SK-N-SH treated with all-trans-retinoic acid at 6 μM for 48 hours (cell line): ENCODE measurements at regions not wholly inside any gene's neighbourhood (a gene's known extent, or its start where the extent isn't known, plus 50 kb on each side); places are given as distances from the start of the nearest gene placed in this dataset.

Experiments
- TCF4 ChIP-seq: fragments of 250-450 bp; sonication (Bioruptor Pico); IDR thresholded peaks from 2 replicates; pipeline ENCODE4 v1.8.0; 2021; ENCODE audit warnings: mild to moderate bottlenecking, moderate library complexity, borderline replicate concordance
- ZC3H10 ChIP-seq: fragments of 250-450 bp; sonication (Bioruptor Pico); IDR thresholded peaks from 2 replicates; pipeline ENCODE4 v1.5.1; 2021; ENCODE audit warnings: mild to moderate bottlenecking, moderate library complexity
- ZFP3 ChIP-seq: fragments of 250-450 bp; sonication (Bioruptor Pico); IDR thresholded peaks from 2 replicates; pipeline ENCODE4 v1.5.0; 2020; ENCODE audit warnings: mild to moderate bottlenecking, moderate library complexity
- ZNF565 ChIP-seq: fragments of 450-650 bp; formaldehyde crosslinking; conservative IDR thresholded peaks from 2 replicates; pipeline ENCODE4 v1.5.0; 2020; ENCODE audit warnings: low read depth, mild to moderate bottlenecking, moderate library complexity
- ZNF70 ChIP-seq: fragments of 450-650 bp; formaldehyde crosslinking; IDR thresholded peaks from 2 replicates; pipeline ENCODE4 v1.5.0; 2020; ENCODE audit warnings: mild to moderate bottlenecking, moderate library complexity
- TF ChIP-seq, protein P1 (sequence below): fragments of 250-450 bp; sonication (Bioruptor Pico); IDR thresholded peaks from 2 replicates; pipeline ENCODE4 v1.8.0; 2020; ENCODE audit warnings: mild to moderate bottlenecking, moderate library complexity, borderline replicate concordance
- TF ChIP-seq, protein P2 (sequence below): fragments of 250-450 bp; sonication (Bioruptor Pico); IDR thresholded peaks from 2 replicates; pipeline ENCODE4 v1.5.0; 2020; ENCODE audit warnings: mild to moderate bottlenecking, moderate library complexity
- TF ChIP-seq, protein P3 (sequence below): fragments of 250-450 bp; sonication (Bioruptor Pico); IDR thresholded peaks from 2 replicates; pipeline ENCODE4 v1.5.1; 2020; ENCODE audit warnings: low read depth, mild to moderate bottlenecking, moderate library complexity

DNA sequence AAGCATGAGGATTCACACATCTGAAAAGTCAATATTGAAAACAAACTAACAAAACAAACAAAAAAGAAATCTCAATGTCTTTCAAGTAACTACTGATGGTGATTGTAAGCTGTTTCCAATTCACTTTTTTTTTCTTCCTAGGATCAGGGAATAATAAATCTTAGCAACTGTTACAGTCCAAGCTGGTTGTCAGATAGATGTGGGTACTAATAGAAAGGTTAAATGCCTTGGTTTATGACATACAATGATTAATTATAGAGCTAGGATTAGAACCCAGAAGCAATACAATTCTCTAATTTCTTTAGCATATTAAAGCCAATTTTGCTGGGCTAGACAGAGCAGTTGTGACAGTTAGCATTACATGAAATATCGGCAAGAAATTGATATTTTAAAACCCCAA lies 1301.6 kb downstream of the EPHA7 start:
- TF ChIP-seq ZNF565 (CRISPR knock-in tag) (no peak), ZC3H10 (no peak), ZNF70 (CRISPR knock-in tag) (no peak), ZFP3 (CRISPR knock-in tag) (no peak), TCF4 (no peak)
- TF ChIP-seq, protein P1, sequence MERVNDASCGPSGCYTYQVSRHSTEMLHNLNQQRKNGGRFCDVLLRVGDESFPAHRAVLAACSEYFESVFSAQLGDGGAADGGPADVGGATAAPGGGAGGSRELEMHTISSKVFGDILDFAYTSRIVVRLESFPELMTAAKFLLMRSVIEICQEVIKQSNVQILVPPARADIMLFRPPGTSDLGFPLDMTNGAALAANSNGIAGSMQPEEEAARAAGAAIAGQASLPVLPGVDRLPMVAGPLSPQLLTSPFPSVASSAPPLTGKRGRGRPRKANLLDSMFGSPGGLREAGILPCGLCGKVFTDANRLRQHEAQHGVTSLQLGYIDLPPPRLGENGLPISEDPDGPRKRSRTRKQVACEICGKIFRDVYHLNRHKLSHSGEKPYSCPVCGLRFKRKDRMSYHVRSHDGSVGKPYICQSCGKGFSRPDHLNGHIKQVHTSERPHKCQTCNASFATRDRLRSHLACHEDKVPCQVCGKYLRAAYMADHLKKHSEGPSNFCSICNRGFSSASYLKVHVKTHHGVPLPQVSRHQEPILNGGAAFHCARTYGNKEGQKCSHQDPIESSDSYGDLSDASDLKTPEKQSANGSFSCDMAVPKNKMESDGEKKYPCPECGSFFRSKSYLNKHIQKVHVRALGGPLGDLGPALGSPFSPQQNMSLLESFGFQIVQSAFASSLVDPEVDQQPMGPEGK (CRISPR knock-in tag): no peak
- TF ChIP-seq, protein P2, sequence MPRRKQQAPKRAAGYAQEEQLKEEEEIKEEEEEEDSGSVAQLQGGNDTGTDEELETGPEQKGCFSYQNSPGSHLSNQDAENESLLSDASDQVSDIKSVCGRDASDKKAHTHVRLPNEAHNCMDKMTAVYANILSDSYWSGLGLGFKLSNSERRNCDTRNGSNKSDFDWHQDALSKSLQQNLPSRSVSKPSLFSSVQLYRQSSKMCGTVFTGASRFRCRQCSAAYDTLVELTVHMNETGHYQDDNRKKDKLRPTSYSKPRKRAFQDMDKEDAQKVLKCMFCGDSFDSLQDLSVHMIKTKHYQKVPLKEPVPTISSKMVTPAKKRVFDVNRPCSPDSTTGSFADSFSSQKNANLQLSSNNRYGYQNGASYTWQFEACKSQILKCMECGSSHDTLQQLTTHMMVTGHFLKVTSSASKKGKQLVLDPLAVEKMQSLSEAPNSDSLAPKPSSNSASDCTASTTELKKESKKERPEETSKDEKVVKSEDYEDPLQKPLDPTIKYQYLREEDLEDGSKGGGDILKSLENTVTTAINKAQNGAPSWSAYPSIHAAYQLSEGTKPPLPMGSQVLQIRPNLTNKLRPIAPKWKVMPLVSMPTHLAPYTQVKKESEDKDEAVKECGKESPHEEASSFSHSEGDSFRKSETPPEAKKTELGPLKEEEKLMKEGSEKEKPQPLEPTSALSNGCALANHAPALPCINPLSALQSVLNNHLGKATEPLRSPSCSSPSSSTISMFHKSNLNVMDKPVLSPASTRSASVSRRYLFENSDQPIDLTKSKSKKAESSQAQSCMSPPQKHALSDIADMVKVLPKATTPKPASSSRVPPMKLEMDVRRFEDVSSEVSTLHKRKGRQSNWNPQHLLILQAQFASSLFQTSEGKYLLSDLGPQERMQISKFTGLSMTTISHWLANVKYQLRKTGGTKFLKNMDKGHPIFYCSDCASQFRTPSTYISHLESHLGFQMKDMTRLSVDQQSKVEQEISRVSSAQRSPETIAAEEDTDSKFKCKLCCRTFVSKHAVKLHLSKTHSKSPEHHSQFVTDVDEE: no peak
- TF ChIP-seq, protein P3, sequence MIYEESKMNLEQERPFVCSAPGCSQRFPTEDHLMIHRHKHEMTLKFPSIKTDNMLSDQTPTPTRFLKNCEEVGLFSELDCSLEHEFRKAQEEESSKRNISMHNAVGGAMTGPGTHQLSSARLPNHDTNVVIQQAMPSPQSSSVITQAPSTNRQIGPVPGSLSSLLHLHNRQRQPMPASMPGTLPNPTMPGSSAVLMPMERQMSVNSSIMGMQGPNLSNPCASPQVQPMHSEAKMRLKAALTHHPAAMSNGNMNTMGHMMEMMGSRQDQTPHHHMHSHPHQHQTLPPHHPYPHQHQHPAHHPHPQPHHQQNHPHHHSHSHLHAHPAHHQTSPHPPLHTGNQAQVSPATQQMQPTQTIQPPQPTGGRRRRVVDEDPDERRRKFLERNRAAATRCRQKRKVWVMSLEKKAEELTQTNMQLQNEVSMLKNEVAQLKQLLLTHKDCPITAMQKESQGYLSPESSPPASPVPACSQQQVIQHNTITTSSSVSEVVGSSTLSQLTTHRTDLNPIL (CRISPR knock-in tag): no peak
